NCI-H1417 treated with DMSO at 0.1 percent for 48 hours (cell line): ENCODE measurements at regions not wholly inside any gene's neighbourhood (a gene's known extent, or its start where the extent isn't known, plus 50 kb on each side); places are given as distances from the start of the nearest gene placed in this dataset.

Experiments
- DNase-seq: peaks from one replicate; lab custom pipeline; 2025; lab: John Stamatoyannopoulos, UW

- DNase-seq: no peak
Measured at GRCh38 chr18:73790587-73790986, 357.0 kb downstream of the FBXO15 start.

- no peak for DNase-seq
Measured at GRCh38 chr18:73787316-73787715, 360.3 kb downstream of the FBXO15 start.

- DNase-seq: no peak
Measured at GRCh38 chr18:73785300-73785699, 362.3 kb downstream of the FBXO15 start.

GRCh38 chr18:73784853-73785252, 362.8 kb downstream of the FBXO15 start:
- no peak for DNase-seq

GRCh38 chr18:73782405-73782804, 365.2 kb downstream of the FBXO15 start:
- DNase-seq: no peak

- no peak for DNase-seq
Measured at GRCh38 chr18:73780218-73780617, 367.4 kb downstream of the FBXO15 start.

- DNase-seq: no peak
Measured at GRCh38 chr18:73778032-73778359, 369.6 kb downstream of the FBXO15 start.

GRCh38 chr18:73777356-73778031, 370.1 kb downstream of the FBXO15 start:
- no peak for DNase-seq

GRCh38 chr18:73774811-73775509, 372.7 kb downstream of the FBXO15 start:
- DNase-seq: no peak

GRCh38 chr18:73768043-73768442, 379.6 kb downstream of the FBXO15 start:
- DNase-seq: no peak

GRCh38 chr18:73766910-73767515, 380.6 kb downstream of the FBXO15 start:
- no peak for DNase-seq

- DNase-seq: no peak
Measured at GRCh38 chr18:73758446-73758845, 389.2 kb downstream of the FBXO15 start.

- DNase-seq: no peak
Measured at GRCh38 chr18:73756256-73757091, 391.2 kb downstream of the FBXO15 start.

- no peak for DNase-seq
Measured at GRCh38 chr18:73752965-73753364, 394.7 kb downstream of the FBXO15 start.

GRCh38 chr18:73752546-73752945, 395.1 kb downstream of the FBXO15 start:
- no peak for DNase-seq

GRCh38 chr18:73750052-73750451, 397.6 kb downstream of the FBXO15 start:
- DNase-seq: no peak

GRCh38 chr18:73749304-73749703, 398.3 kb downstream of the FBXO15 start:
- DNase-seq: no peak

GRCh38 chr18:73748731-73749130, 398.9 kb downstream of the FBXO15 start:
- DNase-seq: no peak

GRCh38 chr18:73746101-73746500, 401.5 kb downstream of the FBXO15 start:
- DNase-seq: no peak

GRCh38 chr18:73742957-73743356, 404.7 kb downstream of the FBXO15 start:
- no peak for DNase-seq

- no peak for DNase-seq
Measured at GRCh38 chr18:73741946-73742345, 405.7 kb downstream of the FBXO15 start.

GRCh38 chr18:73739098-73739497, 408.5 kb downstream of the FBXO15 start:
- DNase-seq: no peak

- no peak for DNase-seq
Measured at GRCh38 chr18:73737990-73738389, 409.6 kb downstream of the FBXO15 start.
